GM06990 (cell line): ENCODE measurements at regions not wholly inside any gene's neighbourhood (a gene's known extent, or its start where the extent isn't known, plus 50 kb on each side); places are given as distances from the start of the nearest gene placed in this dataset.
"Not testable (repeated sequence)": the region's sequence is repeated elsewhere in the genome, so short reads cannot be mapped to it uniquely, and the experiment has no call there.

ENCODE experiments used
- DNase-seq: peaks from one replicate; pipeline ENCODE4 v3.0.0-alpha.2; 2011; ENCODE audit not compliant: insufficient read length; ENCODE audit errors: extremely low read depth
- H3K27me3 ChIP-seq: replicated peaks from 2 replicates; pipeline ENCODE4 v1.6.0; 2011; ENCODE audit warnings: low read length; ENCODE audit not compliant: control insufficient read depth, insufficient read depth
- H3K36me3 ChIP-seq: 2 replicates; pipeline ENCODE4 v1.5.1; 2011; ENCODE audit warnings: low read length; ENCODE audit not compliant: control insufficient read depth, insufficient read depth
- H3K4me3 ChIP-seq: replicated peaks from 2 replicates; pipeline ENCODE4 v1.5.1; 2011; ENCODE audit warnings: low read depth, mild to moderate bottlenecking, control low read depth, low read length
- CTCF ChIP-seq: IDR thresholded peaks from 2 replicates; pipeline ENCODE4 v1.5.1; 2011; ENCODE audit warnings: low read length, control low read depth, mild to moderate bottlenecking, inconsistent platforms; ENCODE audit not compliant: insufficient read depth, poor library complexity, severe bottlenecking

- H3K36me3 ChIP-seq = no peaks in the 10 kb centered on the region
- no peak overlapping the region for H3K4me3 ChIP-seq
- TF ChIP-seq CTCF = no peak
- no peaks in the 10 kb centered on the region; the same call in 1 of the 2 replicates for H3K27me3 ChIP-seq
- no peak for DNase-seq
These were observed 229.3 kb upstream of the LHX5 start for GRCh38 chr12:113700943-113701342.

GRCh38 chr12:113699984-113700383 lies 228.3 kb upstream of the LHX5 start:
- H3K36me3 ChIP-seq, DNase-seq, H3K4me3 ChIP-seq, H3K27me3 ChIP-seq: not testable (repeated sequence)

GRCh38 chr12:113698510-113698858 lies 226.8 kb upstream of the LHX5 start:
- no peak for TF ChIP-seq CTCF
- Histone ChIP-seq H3K4me3 (no peak overlapping the region), H3K36me3 (no peaks in the 10 kb centered on the region), H3K27me3 (no peaks in the 10 kb centered on the region; the same call in none of the 2 replicates)
- DNase-seq = no peak

- no peak for DNase-seq
- no peaks in the 10 kb centered on the region for H3K36me3 ChIP-seq
- no peak overlapping the region for H3K4me3 ChIP-seq
- no peak for TF ChIP-seq CTCF
- no peaks in the 10 kb centered on the region; the same call in none of the 2 replicates for H3K27me3 ChIP-seq
These were observed 226.2 kb upstream of the LHX5 start for GRCh38 chr12:113697651-113698509.

GRCh38 chr12:113697104-113697503 lies 225.4 kb upstream of the LHX5 start:
- no peak for TF ChIP-seq CTCF
- H3K36me3 ChIP-seq = no peaks in the 10 kb centered on the region
- DNase-seq = no peak
- H3K27me3 ChIP-seq = no peaks in the 10 kb centered on the region; the same call in none of the 2 replicates
- no peak overlapping the region for H3K4me3 ChIP-seq

GRCh38 chr12:113693693-113694092 lies 222.0 kb upstream of the LHX5 start:
- Histone ChIP-seq H3K36me3 (no peaks in the 10 kb centered on the region), H3K4me3 (no peak overlapping the region), H3K27me3 (no peaks in the 10 kb centered on the region; the same call in none of the 2 replicates)
- no peak for DNase-seq
- TF ChIP-seq CTCF = no peak
